Stimulated activated memory B cell treated with anti-CD40 and anti-IgM and Interleukin-4, amounts not matched to agents 10 μg/mL and 1 μg/mL and 100 μg/mL, for 72 hours (primary cell): ENCODE measurements at regions not wholly inside any gene's neighbourhood (a gene's known extent, or its start where the extent isn't known, plus 50 kb on each side); places are given as distances from the start of the nearest gene placed in this dataset.

Source experiments
- ATAC-seq: fragments of 150-1000 bp; cut with Tn5 transposase; 2 replicates; pipeline ENCODE4 v1.10.0; 2021
- H3K27ac Mint-ChIP-seq: one replicate; pipeline ENCODE4 v1.8.0; 2022; ENCODE audit warnings: mild to moderate bottlenecking, mixed read lengths
- H3K27me3 Mint-ChIP-seq: one replicate; pipeline ENCODE4 v1.8.0; 2022; ENCODE audit warnings: mixed read lengths
- H3K36me3 Mint-ChIP-seq: one replicate; pipeline ENCODE4 v1.8.0; 2022; ENCODE audit warnings: mixed read lengths
- H3K4me1 Mint-ChIP-seq: one replicate; pipeline ENCODE4 v1.8.0; 2022; ENCODE audit warnings: mixed read lengths
- H3K4me3 Mint-ChIP-seq: one replicate; pipeline ENCODE4 v1.8.0; 2022; ENCODE audit warnings: mild to moderate bottlenecking, moderate library complexity, mixed read lengths
- H3K9me3 Mint-ChIP-seq: one replicate; pipeline ENCODE4 v1.8.0; 2022; ENCODE audit warnings: mixed read lengths

DNA sequence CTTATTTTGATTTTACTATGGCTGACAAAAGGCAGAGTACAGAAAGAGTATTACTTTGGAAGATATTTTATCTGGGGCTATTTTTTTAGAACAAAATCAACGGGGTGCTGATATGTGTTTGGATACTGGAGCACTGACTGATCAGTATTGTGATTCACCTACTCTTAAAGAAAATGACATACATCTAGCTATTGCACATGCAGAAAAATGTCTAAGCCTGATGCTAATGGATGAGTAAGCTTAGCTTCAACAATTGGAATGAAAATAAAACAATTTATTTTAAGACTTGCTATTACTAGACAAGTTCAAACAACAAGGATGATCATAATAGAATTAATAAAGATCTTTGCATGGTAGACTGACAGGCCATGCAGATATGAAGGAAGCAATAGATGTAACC, 262.0 kb downstream of the PPP1R2C start:
- Mint-ChIP-seq H3K27ac (no peak overlapping the region), H3K9me3 (no peaks in the 10 kb centered on the region), H3K27me3 (no peaks in the 10 kb centered on the region), H3K4me1 (no peaks in the 10 kb centered on the region), H3K4me3 (no peak overlapping the region), H3K36me3 (no peaks in the 10 kb centered on the region)
- ATAC-seq: no peak

DNA sequence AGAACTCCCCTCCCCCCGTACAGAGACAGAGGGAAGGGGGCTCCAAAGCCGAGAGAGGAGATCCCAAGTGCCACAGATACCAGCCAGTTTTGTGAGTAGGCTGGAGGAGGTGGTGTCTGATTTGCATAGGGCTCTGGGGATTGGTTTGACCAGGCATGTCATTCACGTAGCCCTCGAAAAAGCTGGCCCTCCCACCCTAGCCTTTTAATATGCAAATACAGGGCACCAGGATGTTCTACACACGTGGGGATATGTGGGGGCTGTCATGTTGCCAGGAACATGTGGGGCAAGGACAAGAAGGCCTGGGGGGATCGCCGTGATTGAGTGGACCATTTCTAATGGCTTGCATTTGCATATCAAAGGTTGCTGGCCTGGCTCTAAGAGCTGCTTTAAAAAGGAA, 272.9 kb downstream of the PPP1R2C start:
- Mint-ChIP-seq H3K9me3 (peaks cover 11% of the 10 kb centered on the region), H3K4me3 (no peak overlapping the region), H3K27me3 (no peaks in the 10 kb centered on the region), H3K27ac (no peak overlapping the region), H3K36me3 (peaks cover 13% of the 10 kb centered on the region), H3K4me1 (peaks cover 9% of the 10 kb centered on the region)
- ATAC-seq: no peak

DNA sequence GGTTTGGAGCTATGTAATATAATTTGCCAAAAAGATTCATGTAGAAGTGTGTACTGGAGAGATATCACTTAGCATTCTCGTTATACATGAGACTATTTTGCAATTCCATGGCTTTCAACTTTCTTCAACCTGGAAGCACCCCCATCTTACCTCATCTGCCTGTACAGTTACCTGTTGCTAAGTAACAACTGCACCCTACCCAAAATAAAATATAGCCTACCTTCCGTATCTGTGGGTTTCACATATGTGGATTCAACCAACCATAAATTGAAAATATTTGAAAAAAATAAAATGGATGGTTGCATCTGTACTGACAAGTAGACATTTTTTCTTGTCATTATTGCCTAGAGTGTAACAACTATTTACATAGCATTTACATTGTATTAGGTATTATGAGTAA, 278.3 kb downstream of the PPP1R2C start:
- no peaks in the 10 kb centered on the region for H3K9me3 Mint-ChIP-seq
- ATAC-seq: no peak
- no peaks in the 10 kb centered on the region for H3K27me3 Mint-ChIP-seq
- no peaks in the 10 kb centered on the region for H3K36me3 Mint-ChIP-seq
- no peak overlapping the region for H3K27ac Mint-ChIP-seq
- peaks cover 6% of the 10 kb centered on the region for H3K4me1 Mint-ChIP-seq
- H3K4me3 Mint-ChIP-seq: no peak overlapping the region

DNA sequence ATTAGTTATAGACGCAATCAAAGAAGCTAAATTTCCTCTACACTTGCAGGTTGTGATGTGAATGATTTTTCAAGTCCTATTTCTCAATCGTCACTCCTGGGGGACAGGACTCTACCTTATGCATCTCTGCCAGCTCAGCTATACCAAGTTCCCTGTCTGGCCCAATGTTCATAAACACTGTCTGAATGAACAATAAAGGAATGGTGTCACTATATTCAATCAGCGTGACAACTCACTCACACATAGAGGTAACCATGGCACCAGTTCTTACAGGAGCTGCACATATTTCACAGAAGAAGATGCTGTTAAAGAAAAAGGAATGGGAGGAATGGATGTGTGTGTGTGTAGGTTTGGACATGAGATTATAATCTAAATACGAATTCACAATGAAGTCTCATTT, 280.6 kb downstream of the PPP1R2C start:
- Mint-ChIP-seq H3K4me1 (peaks cover 7% of the 10 kb centered on the region), H3K27me3 (no peaks in the 10 kb centered on the region), H3K27ac (no peak overlapping the region), H3K4me3 (no peak overlapping the region), H3K9me3 (no peaks in the 10 kb centered on the region), H3K36me3 (no peaks in the 10 kb centered on the region)
- ATAC-seq: no peak

DNA sequence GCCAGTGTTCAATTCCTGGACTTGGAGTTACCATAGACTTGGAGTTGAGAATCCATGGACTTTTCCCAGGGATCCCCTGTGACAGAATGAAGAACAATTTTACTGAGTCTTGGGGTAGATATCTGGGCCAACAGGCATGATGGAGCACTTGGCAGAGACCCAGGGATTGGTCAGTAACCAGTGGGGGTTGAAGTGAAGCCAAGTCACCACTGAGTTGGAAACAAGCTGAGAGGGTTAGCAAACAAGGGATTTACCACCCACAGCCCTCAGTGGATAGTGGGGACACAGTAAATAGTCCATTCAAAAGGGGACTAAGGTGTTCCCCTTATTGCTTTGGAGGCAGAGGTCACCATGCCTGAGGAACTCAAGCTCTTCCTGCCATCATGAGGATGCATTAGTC, 281.7 kb downstream of the PPP1R2C start:
- H3K27ac Mint-ChIP-seq: no peak overlapping the region
- H3K36me3 Mint-ChIP-seq: no peaks in the 10 kb centered on the region
- no peak overlapping the region for H3K4me3 Mint-ChIP-seq
- H3K4me1 Mint-ChIP-seq: peaks cover 13% of the 10 kb centered on the region
- H3K27me3 Mint-ChIP-seq: no peaks in the 10 kb centered on the region
- no peak for ATAC-seq
- H3K9me3 Mint-ChIP-seq: no peaks in the 10 kb centered on the region

DNA sequence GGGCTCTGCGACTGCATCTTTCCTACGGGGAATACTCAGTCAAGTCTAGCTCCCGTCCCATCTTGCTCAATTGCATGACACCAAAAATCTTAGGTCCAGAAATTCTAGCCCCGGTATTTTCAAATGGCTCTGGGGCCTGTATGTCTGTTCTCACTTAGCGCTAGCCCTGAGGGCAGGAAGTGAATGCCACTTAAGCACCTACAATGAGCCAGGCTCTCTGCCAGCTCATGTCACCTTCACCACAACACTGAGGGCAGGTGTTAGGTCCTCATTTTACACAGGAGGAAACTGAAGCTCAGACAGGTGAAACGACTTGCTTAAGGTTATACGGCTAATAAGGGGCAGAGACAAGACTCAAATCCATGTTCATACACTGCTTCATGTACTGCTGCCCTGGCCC, 282.8 kb downstream of the PPP1R2C start:
- H3K27ac Mint-ChIP-seq: no peak overlapping the region
- no peak overlapping the region for H3K4me3 Mint-ChIP-seq
- no peak for ATAC-seq
- no peaks in the 10 kb centered on the region for H3K27me3 Mint-ChIP-seq
- no peaks in the 10 kb centered on the region for H3K36me3 Mint-ChIP-seq
- H3K4me1 Mint-ChIP-seq: peaks cover 18% of the 10 kb centered on the region
- H3K9me3 Mint-ChIP-seq: no peaks in the 10 kb centered on the region

DNA sequence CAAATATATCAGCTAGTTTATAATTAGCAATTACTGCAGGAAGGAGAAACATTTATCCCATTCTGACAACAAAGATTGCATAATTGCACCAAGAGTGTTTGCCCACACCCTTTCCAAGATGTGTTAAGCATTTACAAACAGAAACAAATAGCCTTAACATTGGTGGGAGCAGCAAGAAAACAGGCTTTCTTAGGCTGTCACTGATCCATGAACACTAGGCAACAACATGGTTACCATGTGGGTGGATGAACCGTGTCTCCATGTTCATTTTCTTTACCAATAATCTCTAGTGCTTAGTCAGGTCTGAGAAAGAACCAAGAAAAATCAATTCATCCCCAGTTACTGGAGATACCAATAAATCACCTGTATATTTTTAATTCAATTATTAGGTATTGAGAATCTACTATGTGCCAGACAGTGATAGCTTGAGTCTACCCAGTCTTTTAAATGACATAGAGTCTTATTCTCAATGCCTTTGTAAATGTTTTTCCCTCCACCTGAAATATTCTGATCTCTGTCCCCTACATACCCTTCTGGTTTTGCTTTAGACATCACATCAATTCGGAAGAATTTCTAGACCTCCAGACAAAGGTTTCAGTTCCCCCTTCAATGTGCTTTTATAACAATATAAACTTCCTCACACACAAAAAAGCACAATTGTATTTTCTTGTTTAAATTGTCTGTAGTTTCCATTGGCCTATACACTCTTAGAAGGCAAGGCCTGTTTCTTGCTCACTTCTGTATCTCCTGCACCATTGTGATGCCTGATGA, 286.6 kb downstream of the PPP1R2C start:
- H3K27ac Mint-ChIP-seq: peak overlapping the region; percentile 79
- no peaks in the 10 kb centered on the region for H3K27me3 Mint-ChIP-seq
- no peak overlapping the region for H3K4me3 Mint-ChIP-seq
- no peaks in the 10 kb centered on the region for H3K36me3 Mint-ChIP-seq
- peaks cover 18% of the 10 kb centered on the region for H3K4me1 Mint-ChIP-seq
- ATAC-seq: peak; percentile 90
- no peaks in the 10 kb centered on the region for H3K9me3 Mint-ChIP-seq

DNA sequence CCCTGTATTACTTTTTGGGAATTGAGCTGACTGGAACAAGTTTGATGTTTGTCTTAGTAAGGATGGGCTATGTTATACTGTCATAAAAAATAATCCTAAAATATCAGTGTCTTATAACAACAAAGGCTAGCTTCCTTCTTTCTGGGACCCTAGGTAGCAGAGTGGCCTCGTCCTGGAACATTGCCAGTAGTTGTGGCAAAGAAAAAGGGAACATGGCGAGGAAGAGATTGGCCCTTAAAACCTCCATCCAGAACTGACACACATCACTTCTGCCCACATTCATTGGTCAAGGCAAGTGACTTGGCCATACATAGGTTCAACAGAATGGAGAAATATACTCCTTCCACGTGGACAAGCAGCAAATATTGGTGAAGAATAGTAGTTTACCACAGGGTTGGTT, 287.9 kb downstream of the PPP1R2C start:
- no peaks in the 10 kb centered on the region for H3K36me3 Mint-ChIP-seq
- no peak overlapping the region for H3K4me3 Mint-ChIP-seq
- no peaks in the 10 kb centered on the region for H3K27me3 Mint-ChIP-seq
- ATAC-seq: no peak
- no peaks in the 10 kb centered on the region for H3K9me3 Mint-ChIP-seq
- H3K4me1 Mint-ChIP-seq: peaks cover 18% of the 10 kb centered on the region
- no peak overlapping the region for H3K27ac Mint-ChIP-seq

DNA sequence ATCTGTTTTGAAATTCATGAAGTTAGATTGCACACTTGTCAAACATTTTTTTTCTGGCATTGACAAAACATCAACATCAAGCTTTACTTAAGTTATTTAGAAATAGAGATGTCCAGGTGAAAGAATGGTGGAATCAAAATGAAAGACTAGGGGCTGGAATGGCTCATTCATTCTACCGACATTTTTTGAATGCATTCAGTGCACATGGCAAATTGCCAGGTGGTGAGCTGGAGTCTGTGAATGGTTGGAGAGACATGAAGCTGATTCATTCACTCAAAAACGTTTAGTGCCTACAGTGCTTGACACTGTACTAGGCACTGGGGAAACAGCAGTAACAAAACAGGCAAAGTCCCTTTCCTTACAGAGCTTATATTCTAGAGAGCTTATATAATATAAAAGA, 292.4 kb downstream of the PPP1R2C start:
- H3K27me3 Mint-ChIP-seq: no peaks in the 10 kb centered on the region
- peaks cover 23% of the 10 kb centered on the region for H3K4me1 Mint-ChIP-seq
- H3K27ac Mint-ChIP-seq: no peak overlapping the region
- H3K4me3 Mint-ChIP-seq: no peak overlapping the region
- no peaks in the 10 kb centered on the region for H3K36me3 Mint-ChIP-seq
- ATAC-seq: no peak
- peaks cover 4% of the 10 kb centered on the region for H3K9me3 Mint-ChIP-seq

DNA sequence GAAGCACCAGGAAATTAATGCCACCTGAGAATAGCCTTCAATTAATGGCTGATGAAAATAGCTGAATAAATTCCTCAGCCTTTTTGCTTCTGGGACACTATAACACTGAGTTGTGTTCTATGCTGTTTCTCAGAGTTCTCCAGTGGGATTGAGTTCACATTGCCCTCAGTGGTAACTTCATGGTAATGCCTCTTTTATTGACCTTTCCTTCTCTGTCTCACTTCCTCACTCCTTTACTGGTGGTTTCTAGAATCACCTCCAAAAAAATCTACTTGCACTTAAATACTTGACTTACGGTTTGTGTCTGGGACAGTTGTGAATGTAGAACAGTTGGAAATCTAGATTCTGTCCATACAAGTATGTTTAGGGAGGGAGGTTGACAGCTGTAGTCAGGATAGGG, 293.7 kb downstream of the PPP1R2C start:
- Mint-ChIP-seq H3K4me3 (no peak overlapping the region), H3K27ac (peak overlapping the region; percentile 9), H3K9me3 (peaks cover 4% of the 10 kb centered on the region), H3K4me1 (peaks cover 22% of the 10 kb centered on the region), H3K36me3 (no peaks in the 10 kb centered on the region), H3K27me3 (no peaks in the 10 kb centered on the region)
- no peak for ATAC-seq

DNA sequence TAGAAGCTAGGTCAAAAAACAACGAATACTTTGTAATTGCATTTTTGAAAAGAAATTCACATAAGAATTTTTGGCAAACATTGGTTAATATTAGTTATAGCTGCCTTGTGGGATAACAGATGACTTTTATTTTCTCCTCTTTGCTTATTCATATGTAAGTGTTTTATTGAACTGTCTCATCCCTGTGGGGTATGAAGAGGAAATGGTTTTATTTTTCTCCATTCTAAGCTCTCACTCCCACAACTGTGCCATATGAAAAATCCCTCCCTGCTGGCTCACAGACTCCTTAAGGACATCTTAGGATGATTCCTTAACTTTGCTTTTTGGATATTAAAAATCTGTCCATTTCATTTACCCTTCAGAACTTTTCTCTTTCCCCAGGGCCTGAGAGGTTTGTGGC, 300.6 kb downstream of the PPP1R2C start:
- no peak for ATAC-seq
- Mint-ChIP-seq H3K4me1 (peaks cover 16% of the 10 kb centered on the region), H3K9me3 (no peaks in the 10 kb centered on the region), H3K36me3 (no peaks in the 10 kb centered on the region), H3K27me3 (no peaks in the 10 kb centered on the region), H3K4me3 (no peak overlapping the region), H3K27ac (no peak overlapping the region)

DNA sequence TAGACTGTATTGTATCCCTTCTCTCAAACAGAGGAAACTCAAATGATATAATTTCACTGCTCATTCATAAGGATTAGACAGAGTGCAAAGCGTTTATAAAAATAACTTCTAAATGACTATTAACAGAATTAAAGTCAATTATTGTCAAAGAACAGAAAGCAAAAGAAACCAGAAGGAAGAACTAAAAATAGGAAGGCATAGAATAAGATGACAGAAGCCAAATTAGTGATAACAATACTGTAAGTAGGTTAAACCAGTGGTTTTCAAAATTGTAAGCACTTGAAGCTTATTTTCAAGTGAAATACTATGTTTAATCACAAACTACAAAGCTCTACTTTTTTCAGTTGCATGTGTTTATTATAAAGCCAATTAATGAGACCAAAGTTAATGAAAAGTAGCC, 305.2 kb downstream of the PPP1R2C start:
- H3K36me3 Mint-ChIP-seq: no peaks in the 10 kb centered on the region
- H3K4me1 Mint-ChIP-seq: peaks cover 3% of the 10 kb centered on the region
- H3K4me3 Mint-ChIP-seq: no peak overlapping the region
- H3K27ac Mint-ChIP-seq: no peak overlapping the region
- H3K27me3 Mint-ChIP-seq: no peaks in the 10 kb centered on the region
- H3K9me3 Mint-ChIP-seq: no peaks in the 10 kb centered on the region
- ATAC-seq: no peak

DNA sequence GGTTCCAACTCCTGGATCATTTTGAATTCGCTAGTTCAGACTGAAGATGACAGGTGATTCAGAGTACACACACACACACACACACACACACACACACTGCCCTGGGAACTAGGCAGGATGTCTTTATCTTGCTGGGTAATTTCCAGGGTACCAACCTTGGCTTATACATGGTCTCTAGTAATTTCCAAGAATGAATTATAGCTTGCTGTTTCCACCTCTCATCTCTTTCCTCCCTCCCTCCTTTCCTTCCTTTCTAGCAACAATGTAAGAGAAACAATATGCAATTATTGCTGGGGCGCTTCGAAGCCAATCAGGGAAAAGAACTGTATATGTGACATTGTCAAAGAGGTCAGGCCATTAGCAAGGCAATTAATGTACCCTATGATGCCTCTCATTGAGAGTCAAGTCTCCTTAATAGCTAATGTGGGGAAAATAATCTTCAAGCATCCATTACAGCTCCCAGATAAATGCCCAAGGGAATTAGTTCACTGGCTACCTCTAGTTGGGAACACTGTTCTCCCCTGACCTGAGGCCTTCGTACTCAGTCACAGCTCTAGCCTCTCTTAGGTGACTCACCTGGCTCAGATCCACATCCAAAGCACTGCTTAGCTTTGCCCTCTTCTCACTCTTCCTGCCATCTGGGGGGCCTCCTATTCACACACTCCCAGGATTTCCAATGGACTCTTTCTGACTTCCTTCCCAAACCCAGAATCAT, 311.5 kb downstream of the PPP1R2C start:
- no peaks in the 10 kb centered on the region for H3K9me3 Mint-ChIP-seq
- H3K27me3 Mint-ChIP-seq: no peaks in the 10 kb centered on the region
- peaks cover 6% of the 10 kb centered on the region for H3K4me1 Mint-ChIP-seq
- no peak overlapping the region for H3K4me3 Mint-ChIP-seq
- H3K27ac Mint-ChIP-seq: no peak overlapping the region
- ATAC-seq: no peak
- H3K36me3 Mint-ChIP-seq: no peaks in the 10 kb centered on the region

DNA sequence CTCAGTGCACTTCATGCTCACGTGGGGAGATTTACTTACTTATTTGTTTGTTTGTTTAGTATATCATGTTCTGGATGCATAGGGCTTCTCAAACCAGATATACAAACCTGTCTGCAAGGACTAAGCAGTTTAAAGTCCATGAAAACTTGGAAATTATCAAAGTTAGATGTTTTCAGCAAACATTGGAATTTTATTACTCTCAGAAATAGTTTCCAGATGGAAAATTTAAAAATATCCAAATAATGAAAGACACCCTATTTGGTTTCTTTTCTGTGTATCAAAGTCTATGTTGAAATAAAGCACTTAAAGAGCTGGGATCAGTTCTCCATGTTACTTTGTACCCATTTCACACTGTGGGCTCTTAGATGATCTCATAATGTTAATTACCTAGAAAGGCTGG, 312.1 kb downstream of the PPP1R2C start:
- Mint-ChIP-seq H3K27ac (no peak overlapping the region), H3K4me3 (no peak overlapping the region), H3K36me3 (no peaks in the 10 kb centered on the region), H3K9me3 (no peaks in the 10 kb centered on the region), H3K27me3 (no peaks in the 10 kb centered on the region), H3K4me1 (peaks cover 6% of the 10 kb centered on the region)
- no peak for ATAC-seq

DNA sequence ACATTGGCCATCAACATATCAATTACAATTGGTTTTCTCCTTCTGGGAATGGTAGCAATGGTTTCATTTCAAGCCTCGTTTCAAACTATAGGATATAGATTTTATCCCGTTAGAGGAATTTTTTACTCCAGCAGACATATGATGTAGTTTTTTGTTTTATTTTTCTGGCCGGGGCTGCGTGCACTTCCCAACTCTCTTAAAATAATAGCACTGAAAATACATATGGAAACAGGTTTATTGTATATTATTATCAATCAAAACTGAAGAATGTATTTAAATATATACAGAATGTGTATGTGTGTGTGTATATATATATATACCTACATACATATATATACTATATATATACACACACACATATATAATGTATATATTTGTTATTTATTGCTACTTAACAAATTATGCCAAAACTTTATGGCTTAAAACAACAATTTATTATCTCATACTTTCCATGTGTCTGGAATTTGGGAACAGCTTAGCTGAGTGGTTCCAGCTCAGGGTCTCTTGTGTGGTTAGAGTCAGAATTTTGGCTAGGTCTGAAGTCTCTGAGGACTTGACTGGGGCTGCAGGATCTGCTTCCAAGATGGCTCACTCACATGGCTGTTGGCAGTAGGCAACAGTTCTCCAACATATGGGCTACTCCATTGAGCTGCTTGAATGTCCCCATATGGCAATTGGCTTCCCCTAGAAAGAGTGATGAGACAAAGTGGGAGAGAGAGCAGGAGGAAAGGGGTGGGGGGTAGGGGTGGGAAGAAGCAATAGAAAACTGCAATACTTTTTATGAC, 314.1 kb downstream of the PPP1R2C start:
- Mint-ChIP-seq H3K4me1 (peaks cover 6% of the 10 kb centered on the region), H3K9me3 (no peaks in the 10 kb centered on the region), H3K36me3 (no peaks in the 10 kb centered on the region), H3K4me3 (no peak overlapping the region), H3K27me3 (no peaks in the 10 kb centered on the region), H3K27ac (no peak overlapping the region)
- ATAC-seq: no peak
